Skeletal muscle tissue (tissue), 3 donors: ENCODE measurements at regions not wholly inside any gene's neighbourhood (a gene's known extent, or its start where the extent isn't known, plus 50 kb on each side); places are given as distances from the start of the nearest gene placed in this dataset.
"Not testable (repeated sequence)": the region's sequence is repeated elsewhere in the genome, so short reads cannot be mapped to it uniquely, and the experiment has no call there.

Experiments used
- H3K27ac ChIP-seq: one replicate; pipeline ENCODE4 v1.7.0; 2013; ENCODE audit warnings: mild to moderate bottlenecking, low read depth, low read length, inconsistent platforms
- H3K27me3 ChIP-seq, 3 donors: one replicate each; pipeline ENCODE4 v1.7.0; 2013; ENCODE audit warnings: low read length in 3 of 3; ENCODE audit not compliant: control insufficient read depth in 3 of 3, insufficient read depth in 3 of 3
- H3K36me3 ChIP-seq, 3 donors: one replicate each; pipeline ENCODE4 v1.7.0; 2013; ENCODE audit warnings: low read length in 3 of 3; ENCODE audit not compliant: control insufficient read depth in 3 of 3, insufficient read depth in 3 of 3
- H3K4me1 ChIP-seq, 3 donors: one replicate each; pipeline ENCODE4 v1.7.0; 2013; ENCODE audit warnings: low read length in 3 of 3, mild to moderate bottlenecking in 3 of 3; ENCODE audit not compliant: control insufficient read depth in 3 of 3, insufficient read depth in 3 of 3
- H3K4me3 ChIP-seq, 3 donors: one replicate each; pipeline ENCODE4 v1.7.0; 2013; ENCODE audit warnings: low read length in 3 of 3
- H3K9ac ChIP-seq, 3 donors: one replicate each; pipeline ENCODE4 v1.7.0; 2013; ENCODE audit warnings: low read length in 3 of 3, mild to moderate bottlenecking in 3 of 3, moderate library complexity in 2 of 3, low read depth in 1 of 3
- H3K9me3 ChIP-seq, 3 donors: one replicate each; pipeline ENCODE4 v1.7.0; 2013; ENCODE audit warnings: low read length in 3 of 3; ENCODE audit not compliant: control insufficient read depth in 3 of 3
- donor health status: Osteomylitis.

- Histone ChIP-seq H3K9ac (no peak overlapping the region), H3K27ac (no peak overlapping the region), H3K27me3 (no peaks in the 10 kb centered on the region), H3K4me3 (no peak overlapping the region), H3K4me1 (no peaks in the 10 kb centered on the region), H3K9me3 (no peaks in the 10 kb centered on the region), H3K36me3 (no peaks in the 10 kb centered on the region)
These were observed 1227.6 kb upstream of the EPHA6 start for GRCh38 chr3:95586754-95587153.

DNA sequence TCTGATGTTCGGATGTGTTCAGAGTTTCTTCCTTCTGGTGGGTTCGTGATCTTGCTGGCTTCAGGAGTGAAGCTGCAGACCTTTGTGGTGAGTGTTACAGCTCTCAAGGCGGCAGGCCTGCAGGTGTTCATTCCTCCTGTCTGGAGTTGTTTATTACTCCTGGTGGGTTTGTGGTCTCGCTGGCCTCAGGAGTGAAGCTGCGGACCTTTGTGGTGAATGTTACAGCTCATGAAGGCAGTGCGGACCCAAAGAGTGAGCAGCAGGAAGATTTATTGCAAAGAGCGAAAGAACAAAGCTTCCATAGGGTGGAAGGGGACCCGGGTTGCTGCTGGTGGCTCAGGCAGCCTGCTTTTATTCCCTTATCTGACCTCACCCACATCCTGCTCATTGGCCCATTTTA is 1226.8 kb upstream of the EPHA6 start:
- H3K4me3 ChIP-seq, H3K36me3 ChIP-seq, H3K9ac ChIP-seq, H3K27ac ChIP-seq, H3K27me3 ChIP-seq, H3K4me1 ChIP-seq, H3K9me3 ChIP-seq: not testable (repeated sequence)

GRCh38 chr3:95588473-95588872 is 1225.9 kb upstream of the EPHA6 start:
- Histone ChIP-seq H3K4me1 (no peaks in the 10 kb centered on the region), H3K27ac (no peak overlapping the region), H3K9ac (no peak overlapping the region), H3K36me3 (no peaks in the 10 kb centered on the region), H3K4me3 (no peak overlapping the region), H3K9me3 (no peaks in the 10 kb centered on the region), H3K27me3 (no peaks in the 10 kb centered on the region)

DNA sequence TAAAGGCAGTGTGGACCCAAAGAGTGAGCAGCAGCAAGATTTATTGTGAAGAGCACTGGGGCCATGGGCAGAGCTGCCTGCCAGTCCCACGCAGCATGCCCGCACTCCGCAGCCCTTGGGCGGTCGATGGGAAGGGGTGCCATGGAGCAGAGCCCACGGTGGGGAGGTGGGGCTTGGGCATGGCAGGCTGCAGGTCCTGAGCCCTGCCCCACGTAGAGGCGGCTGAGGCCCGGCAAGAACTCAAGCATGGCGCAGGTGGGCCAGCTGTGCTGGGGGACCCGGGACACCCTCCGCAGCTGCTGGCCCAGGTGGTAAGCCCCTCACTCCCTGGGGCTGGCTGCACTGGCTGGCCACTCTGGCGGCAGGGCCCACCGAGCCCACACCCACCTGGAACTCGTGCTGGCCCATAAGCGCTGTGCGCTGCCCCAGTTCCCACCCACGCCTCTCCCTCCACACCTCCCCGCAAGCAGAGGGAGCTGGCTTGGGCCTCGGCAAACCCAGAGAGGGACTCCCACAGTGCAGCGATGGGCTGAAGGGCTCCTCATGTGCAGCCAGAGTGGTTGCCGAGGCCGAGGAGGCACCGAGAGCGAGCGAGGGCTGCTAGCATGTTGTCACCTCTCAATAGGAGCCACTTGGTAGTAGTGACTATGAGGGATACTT is 1218.8 kb upstream of the EPHA6 start:
- Histone ChIP-seq H3K4me3 (no peak overlapping the region), H3K9ac (no peak overlapping the region), H3K9me3 (no peaks in the 10 kb centered on the region), H3K27ac (no peak overlapping the region), H3K36me3 (no peaks in the 10 kb centered on the region), H3K4me1 (no peaks in the 10 kb centered on the region), H3K27me3 (no peaks in the 10 kb centered on the region)

GRCh38 chr3:95607926-95608325 is 1206.5 kb upstream of the EPHA6 start:
- peaks cover 0 to 4% (median 0%) of the 10 kb centered on the region in 3 donors for H3K9me3 ChIP-seq
- no peaks in the 10 kb centered on the region for H3K4me1 ChIP-seq
- no peak overlapping the region for H3K4me3 ChIP-seq
- no peaks in the 10 kb centered on the region for H3K36me3 ChIP-seq
- no peak overlapping the region for H3K27ac ChIP-seq
- no peaks in the 10 kb centered on the region for H3K27me3 ChIP-seq
- H3K9ac ChIP-seq = no peak overlapping the region

DNA sequence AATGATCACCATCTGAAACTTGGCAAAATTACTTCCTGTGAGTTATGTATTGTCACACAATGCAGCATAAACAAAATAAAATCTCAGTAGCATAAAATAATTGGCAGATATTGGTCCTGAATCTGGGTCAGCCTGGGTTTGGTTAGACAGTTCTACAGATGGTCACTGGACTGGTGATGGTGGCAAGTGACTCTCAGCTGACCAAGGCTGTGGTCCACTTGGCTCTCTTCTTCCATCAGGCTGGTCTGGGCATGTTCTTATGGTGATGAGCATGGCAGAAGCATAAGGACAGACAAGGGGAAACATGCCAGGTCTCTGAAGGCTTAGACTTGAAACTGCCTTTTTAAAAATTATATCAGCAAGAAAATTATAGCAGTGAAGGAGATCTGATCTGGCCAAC is 1205.0 kb upstream of the EPHA6 start:
- Histone ChIP-seq H3K27ac (no peak overlapping the region), H3K9ac (no peak overlapping the region), H3K9me3 (peaks cover 0 to 4% (median 0%) of the 10 kb centered on the region in 3 donors), H3K27me3 (no peaks in the 10 kb centered on the region), H3K36me3 (no peaks in the 10 kb centered on the region), H3K4me1 (no peaks in the 10 kb centered on the region), H3K4me3 (no peak overlapping the region)

GRCh38 chr3:95612611-95613010 is 1201.8 kb upstream of the EPHA6 start:
- Histone ChIP-seq H3K27me3 (no peaks in the 10 kb centered on the region), H3K4me1 (no peaks in the 10 kb centered on the region), H3K9me3 (no peaks in the 10 kb centered on the region), H3K9ac (no peak overlapping the region), H3K27ac (no peak overlapping the region), H3K4me3 (no peak overlapping the region), H3K36me3 (no peaks in the 10 kb centered on the region)

DNA sequence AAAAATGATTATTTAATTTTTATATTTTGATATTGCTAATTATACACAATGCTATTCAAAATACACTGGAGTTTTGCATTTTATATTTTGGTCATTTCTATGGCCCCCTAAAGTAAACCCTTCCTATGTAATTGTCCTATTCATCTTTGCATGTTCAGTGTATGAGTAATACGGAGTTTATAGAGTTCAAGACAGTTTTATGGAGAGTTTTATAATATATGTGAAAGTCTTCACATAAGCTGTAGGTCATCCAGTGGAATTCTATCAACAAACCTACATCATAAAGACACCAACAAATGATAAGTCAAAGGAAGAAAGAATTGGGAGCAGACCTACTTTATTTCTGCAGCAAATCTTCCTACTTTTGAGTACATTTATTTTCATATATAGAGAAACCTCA is 1200.4 kb upstream of the EPHA6 start:
- no peak overlapping the region for H3K9ac ChIP-seq
- H3K9me3 ChIP-seq = no peaks in the 10 kb centered on the region
- H3K4me3 ChIP-seq = no peak overlapping the region
- H3K36me3 ChIP-seq = no peaks in the 10 kb centered on the region
- H3K27ac ChIP-seq = no peak overlapping the region
- H3K4me1 ChIP-seq = no peaks in the 10 kb centered on the region
- no peaks in the 10 kb centered on the region for H3K27me3 ChIP-seq

- H3K36me3 ChIP-seq = no peaks in the 10 kb centered on the region
- no peaks in the 10 kb centered on the region for H3K27me3 ChIP-seq
- no peaks in the 10 kb centered on the region for H3K4me1 ChIP-seq
- no peaks in the 10 kb centered on the region for H3K9me3 ChIP-seq
- no peak overlapping the region for H3K27ac ChIP-seq
- H3K4me3 ChIP-seq = no peak overlapping the region
- H3K9ac ChIP-seq = no peak overlapping the region
These were observed 1198.6 kb upstream of the EPHA6 start for GRCh38 chr3:95615592-95616310.

DNA sequence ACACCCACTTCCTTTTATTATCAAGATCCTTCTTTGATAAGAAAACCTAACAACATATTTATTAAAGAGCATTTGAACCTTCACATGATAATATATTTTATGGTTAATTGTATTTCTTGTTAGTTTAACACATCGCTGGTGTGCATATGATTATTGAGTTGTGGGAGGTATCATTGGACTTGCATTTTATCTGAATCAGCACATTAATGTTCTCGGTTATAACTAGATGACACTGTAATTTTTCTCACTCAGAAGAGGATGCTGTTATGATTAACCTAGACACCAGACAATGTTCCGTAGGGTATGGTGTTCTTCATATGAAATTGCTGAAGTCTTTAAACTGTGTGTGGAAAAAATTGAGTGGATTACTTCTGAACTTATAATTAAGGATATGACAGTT is 1188.3 kb upstream of the EPHA6 start:
- no peak overlapping the region for H3K4me3 ChIP-seq
- no peak overlapping the region for H3K27ac ChIP-seq
- no peaks in the 10 kb centered on the region for H3K27me3 ChIP-seq
- no peak overlapping the region for H3K9ac ChIP-seq
- no peaks in the 10 kb centered on the region for H3K4me1 ChIP-seq
- no peaks in the 10 kb centered on the region for H3K36me3 ChIP-seq
- no peaks in the 10 kb centered on the region for H3K9me3 ChIP-seq
